Stimulated activated CD8-positive, alpha-beta memory T cell treated with anti-CD3 and anti-CD28 coated beads, Interleukin-4, amount 100 ng/mL, for 24 hours (primary cell): ENCODE measurements at regions not wholly inside any gene's neighbourhood (a gene's known extent, or its start where the extent isn't known, plus 50 kb on each side); places are given as distances from the start of the nearest gene placed in this dataset.

Experiments
- DNase-seq: peaks from one replicate; pipeline ENCODE4 v3.0.0-alpha.2; 2020; ENCODE audit warnings: low read depth

GRCh38 chr16:65790768-65791167 is 575.7 kb upstream of the CDH5 start:
- DNase-seq = no peak

- no peak for DNase-seq
Measured at GRCh38 chr16:65789161-65789945, 577.1 kb upstream of the CDH5 start.

- DNase-seq = no peak
Measured at GRCh38 chr16:65788434-65789140, 577.9 kb upstream of the CDH5 start.

GRCh38 chr16:65787921-65788320 is 578.6 kb upstream of the CDH5 start:
- no peak for DNase-seq

- DNase-seq = no peak
Measured at GRCh38 chr16:65786916-65787315, 579.6 kb upstream of the CDH5 start.

GRCh38 chr16:65783709-65784474 is 582.6 kb upstream of the CDH5 start:
- no peak for DNase-seq

GRCh38 chr16:65782611-65783600 is 583.6 kb upstream of the CDH5 start:
- no peak for DNase-seq

- DNase-seq = no peak
Measured at GRCh38 chr16:65781855-65782254, 584.6 kb upstream of the CDH5 start.

GRCh38 chr16:65781363-65781762 is 585.1 kb upstream of the CDH5 start:
- DNase-seq = no peak

- DNase-seq = no peak
Measured at GRCh38 chr16:65779201-65779600, 587.3 kb upstream of the CDH5 start.

GRCh38 chr16:65776639-65777183 is 589.8 kb upstream of the CDH5 start:
- DNase-seq = no peak

GRCh38 chr16:65775829-65776228 is 590.7 kb upstream of the CDH5 start:
- no peak for DNase-seq

GRCh38 chr16:65774350-65774749 is 592.1 kb upstream of the CDH5 start:
- DNase-seq = no peak

GRCh38 chr16:65773301-65773874 is 593.1 kb upstream of the CDH5 start:
- DNase-seq = no peak

GRCh38 chr16:65772134-65772732 is 594.3 kb upstream of the CDH5 start:
- DNase-seq = no peak

- DNase-seq = no peak
Measured at GRCh38 chr16:65771707-65772106, 594.8 kb upstream of the CDH5 start.

GRCh38 chr16:65770752-65771151 is 595.7 kb upstream of the CDH5 start:
- no peak for DNase-seq

GRCh38 chr16:65769776-65770438 is 596.6 kb upstream of the CDH5 start:
- DNase-seq = no peak

GRCh38 chr16:65769055-65769465 is 597.4 kb upstream of the CDH5 start:
- DNase-seq = no peak

GRCh38 chr16:65767125-65767524 is 599.4 kb upstream of the CDH5 start:
- DNase-seq = no peak
